ENCODE measurements at regions not wholly inside any gene's neighbourhood (a gene's known extent, or its start where the extent isn't known, plus 50 kb on each side); places are given as distances from the start of the nearest gene placed in this dataset.
"Not testable (repeated sequence)": the region's sequence is repeated elsewhere in the genome, so short reads cannot be mapped to it uniquely, and the experiment has no call there.

DNA sequence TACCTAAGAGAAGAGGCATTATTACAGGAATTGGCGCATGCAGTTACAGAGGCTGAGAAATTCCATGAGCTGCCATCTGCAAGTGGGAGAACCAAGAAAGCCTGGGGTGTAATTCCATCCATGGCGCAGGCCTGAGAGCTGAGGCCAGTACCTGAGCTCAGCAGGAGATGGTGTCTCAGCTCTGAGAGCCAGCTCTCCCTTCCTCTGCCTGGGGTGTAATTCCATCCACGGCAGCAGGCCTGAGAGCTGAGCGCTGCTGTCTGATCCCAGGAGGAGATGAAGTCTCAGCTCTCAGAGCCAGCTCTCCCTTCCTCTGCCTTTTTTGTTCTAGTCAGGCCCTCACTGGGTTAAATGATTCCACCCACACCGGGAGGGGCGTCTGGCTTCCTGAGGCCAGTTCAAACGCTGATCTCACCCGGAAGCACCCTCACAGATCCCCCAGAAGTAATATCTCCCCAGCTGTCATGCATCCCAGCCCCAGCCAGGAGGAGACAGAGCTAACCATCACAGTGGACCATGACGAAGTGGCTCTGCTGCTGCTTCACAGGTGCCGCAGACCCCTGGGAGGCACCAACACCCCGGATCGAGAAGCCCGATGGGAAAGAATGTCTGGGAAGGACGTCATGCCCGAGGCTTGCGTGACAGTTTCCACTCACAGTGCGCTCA, 4454.9 kb upstream of the TPTE start:
- DNase-seq: not testable (repeated sequence)

DNA sequence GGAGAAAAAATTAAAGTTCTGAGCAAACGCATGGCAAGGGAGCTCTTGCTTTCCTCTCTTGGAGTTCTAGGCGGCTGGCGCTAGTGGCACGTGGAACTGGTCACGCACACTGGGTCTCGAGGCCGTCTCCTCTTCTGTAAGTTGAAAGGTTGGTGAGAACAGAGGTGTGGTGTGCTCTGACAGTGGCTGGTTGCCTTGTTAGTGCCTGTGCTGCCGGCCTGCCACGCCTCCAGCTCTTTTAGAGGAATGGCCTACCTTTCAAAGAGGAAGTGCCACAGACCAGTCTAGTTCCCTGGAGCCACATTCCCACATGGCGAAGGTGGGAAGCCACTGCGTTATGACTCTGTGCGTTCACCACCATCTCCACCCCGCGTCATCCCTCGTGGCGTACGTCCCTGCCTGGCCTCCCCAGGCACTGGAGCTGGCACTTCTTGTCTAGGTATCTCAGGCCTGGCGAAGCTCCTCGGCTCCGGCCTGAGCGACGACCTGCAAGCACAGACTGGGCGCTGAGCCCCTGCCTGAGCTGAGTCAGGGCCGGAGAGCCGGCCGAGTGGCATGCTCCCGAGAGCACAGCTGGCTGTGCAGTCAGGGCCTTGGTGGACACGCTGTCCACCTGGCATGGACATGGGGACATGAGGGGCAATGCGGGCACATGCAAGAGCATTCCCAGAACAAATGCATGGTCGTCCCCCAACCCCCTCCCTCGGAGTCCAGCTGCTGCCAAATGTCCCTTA, 4453.1 kb upstream of the TPTE start:
- DNase-seq: not testable (repeated sequence)

DNA sequence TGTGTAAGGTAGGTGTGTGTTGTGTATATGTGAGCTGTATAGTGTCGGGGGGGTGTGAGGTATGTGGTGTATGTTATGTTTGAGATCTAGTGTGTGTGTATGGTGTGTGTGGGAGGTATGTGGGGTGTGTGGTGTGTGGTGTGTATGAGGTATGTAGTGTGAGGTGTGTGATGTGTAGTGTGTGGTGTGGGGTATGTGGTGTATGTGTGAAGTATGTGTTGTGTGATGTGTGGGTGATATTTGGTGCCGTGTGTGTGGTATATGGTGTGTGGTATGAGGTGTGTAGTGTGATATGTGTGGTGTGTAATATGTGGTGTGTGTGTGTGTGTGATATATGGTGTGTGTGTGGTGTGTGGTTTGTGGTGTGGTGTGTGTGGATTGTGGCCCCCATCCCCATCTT, 4451.2 kb upstream of the TPTE start:
- not testable (repeated sequence) for DNase-seq

DNA sequence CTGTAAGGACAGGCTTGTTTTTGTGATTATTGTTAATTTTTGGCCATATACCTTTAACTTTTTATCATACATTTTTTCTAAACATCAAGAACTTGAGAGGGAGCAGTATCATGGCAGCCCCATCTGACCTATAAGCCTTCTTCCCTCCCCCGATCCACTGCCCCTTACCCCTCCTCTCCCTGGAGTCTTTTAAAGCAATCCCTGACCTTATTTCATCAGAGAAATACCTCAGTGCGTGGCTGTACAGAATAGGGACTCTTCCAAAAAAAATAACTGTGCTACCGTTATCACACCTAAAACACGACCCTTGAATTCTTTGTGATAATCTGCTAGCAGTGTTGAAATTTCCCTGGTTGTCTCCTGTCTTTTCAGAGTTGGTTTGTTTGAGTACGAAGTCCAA, 4448.7 kb upstream of the TPTE start:
- DNase-seq: not testable (repeated sequence)

DNA sequence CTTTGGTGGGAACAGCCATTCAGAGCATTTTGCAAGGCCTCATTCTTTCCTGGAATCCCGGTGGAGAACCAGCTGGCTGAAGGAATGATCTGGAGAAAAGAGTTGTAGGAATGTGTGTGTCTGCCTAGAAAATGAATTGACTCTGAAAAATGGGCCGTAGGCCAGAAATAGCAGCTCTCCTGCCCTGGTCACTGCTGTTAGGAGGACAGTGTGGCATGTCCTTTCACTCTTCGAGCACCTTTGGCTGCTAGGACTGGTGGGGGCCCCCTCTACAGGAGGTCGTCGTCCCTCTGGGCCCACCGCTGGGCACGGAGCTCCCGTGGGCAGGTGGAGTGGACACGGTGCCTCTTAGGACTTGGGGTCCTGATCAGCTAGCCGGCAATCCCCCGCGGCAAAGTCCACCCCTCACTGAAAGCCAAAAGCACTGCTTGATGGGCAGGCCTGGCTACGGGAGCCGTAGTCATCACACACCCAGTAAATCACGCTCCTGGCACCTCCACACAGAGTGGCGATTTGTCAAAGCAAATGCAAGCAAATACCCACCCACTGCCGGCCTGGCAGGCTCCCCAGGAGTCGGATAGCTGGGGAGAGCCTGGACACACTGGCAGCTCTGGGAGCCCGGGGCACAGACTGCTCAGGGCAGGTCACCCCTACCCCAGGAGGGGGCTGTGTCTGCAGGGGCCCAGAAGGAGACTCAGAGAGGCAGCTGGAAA, 4447.2 kb upstream of the TPTE start:
- DNase-seq: not testable (repeated sequence)

DNA sequence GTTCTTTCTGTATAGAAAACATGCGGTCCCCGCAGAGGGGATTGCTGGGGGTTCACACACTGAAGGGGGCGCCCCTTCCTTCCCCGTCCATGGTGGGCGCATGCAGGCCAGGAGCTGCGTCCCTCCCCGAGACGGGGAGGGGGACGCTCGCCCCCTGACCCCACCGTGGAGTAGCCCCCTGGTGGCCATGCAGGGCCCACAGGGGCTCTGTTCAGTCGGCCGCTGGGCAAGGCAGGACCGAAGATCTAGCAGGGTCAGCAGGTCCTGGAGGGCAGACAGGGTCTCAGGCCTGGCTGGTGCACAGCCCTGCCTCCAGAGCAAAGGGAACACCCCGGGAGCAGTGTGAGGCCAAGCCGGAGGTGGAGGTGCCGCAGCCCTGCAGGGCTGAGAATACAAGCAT, 4446.4 kb upstream of the TPTE start:
- not testable (repeated sequence) for DNase-seq

DNA sequence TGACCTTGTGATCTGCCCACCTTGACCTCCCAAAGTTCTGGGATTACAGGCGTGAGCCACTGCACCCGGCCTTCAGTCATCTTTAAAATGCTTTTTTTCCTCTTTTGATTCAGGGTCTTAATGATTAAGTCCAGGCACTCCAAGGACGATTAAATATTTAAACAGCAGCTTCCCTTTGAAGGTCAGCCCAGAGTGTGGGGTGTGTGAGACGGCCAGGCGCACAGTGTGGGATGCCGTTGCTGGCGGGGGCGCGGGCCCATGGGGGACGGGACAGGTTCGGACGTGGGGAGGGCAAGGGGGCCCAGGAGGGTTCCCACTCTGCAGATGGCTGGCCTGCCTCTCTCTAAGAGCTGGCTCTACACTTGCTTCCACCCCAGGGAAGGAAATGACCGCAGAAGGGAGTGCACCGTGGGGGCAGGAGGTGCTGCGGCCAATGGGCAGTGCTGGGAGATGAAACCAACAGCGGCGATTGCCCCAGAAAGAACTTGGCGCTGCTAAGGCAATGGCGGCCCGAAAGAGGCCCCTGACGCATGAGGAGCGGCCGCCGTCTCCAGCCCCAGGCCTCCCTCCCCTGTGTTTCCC, 4445.7 kb upstream of the TPTE start:
- DNase-seq: not testable (repeated sequence)

DNA sequence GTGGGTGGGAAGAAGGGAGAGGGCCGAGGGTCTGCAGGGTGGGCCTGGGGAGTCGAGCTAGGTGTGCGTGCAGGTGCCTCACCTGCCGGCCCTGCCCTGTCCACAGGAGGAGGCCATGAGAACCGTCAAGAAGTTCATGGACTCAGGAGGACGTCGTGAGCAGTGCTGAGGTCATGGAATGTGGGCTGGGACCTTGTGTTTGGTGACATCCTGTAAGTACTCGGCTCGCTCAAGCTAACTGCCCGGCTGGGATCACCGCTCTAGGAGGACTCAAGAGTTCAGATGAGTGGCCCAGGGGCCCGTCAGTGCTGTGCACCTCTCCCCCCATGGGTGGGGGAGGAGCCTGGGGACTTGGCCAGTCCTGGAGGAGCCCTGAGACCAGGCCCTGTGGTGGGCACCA, 4444.0 kb upstream of the TPTE start:
- not testable (repeated sequence) for DNase-seq

DNA sequence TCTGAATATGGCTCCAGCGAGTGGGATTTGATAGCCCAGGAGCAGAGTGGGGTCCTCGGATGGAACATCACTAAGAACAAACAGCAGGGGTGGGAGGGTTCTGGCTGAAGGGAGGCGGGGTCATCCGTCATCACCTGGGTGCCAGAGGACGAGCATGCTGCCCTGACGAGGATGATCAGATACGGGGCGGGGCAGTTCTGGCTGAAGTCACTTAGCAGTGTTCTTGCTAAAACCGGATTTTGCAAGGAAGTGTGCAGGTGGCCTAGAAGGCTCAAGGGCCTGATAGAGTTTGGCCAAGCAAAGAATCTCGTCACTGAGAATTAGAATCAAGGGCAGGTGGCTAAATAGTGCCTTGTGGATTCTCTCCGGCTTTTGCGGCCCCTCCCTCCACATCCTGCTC, 4442.5 kb upstream of the TPTE start:
- not testable (repeated sequence) for DNase-seq

DNA sequence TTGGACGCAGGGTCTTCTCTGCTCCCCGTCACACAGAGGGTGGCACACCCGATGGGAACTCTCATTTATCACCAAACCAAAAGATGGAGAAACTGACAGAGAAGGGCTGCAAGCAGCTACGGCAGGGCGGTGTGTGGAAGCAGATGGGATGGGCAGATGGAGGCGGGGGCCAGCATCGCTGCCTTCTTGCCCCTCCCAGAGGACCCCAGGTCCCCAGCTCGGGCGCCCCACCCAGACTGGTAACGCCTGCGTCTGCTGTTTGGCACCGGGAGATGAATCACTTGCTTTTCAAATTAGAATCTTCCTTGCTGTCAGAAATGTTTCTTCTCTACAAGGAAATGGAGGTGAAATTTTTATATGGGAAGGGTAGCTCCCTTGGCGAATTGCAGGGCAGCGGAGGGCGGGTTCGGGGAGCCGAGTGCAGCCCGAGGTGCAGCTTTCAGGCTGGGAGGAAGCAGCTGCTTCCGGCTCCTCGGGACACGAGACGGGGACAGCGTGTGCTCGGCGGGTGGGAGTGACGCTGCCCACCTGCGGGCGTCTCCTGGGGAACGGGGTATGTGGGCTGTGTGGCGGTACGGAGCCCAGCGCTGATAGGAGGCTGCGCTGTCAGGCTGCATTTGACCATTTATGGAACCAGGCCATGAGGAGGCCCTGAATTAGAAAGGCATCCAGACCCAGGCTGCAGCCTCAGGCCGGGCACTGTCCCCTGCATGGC, 4440.3 kb upstream of the TPTE start:
- not testable (repeated sequence) for DNase-seq

DNA sequence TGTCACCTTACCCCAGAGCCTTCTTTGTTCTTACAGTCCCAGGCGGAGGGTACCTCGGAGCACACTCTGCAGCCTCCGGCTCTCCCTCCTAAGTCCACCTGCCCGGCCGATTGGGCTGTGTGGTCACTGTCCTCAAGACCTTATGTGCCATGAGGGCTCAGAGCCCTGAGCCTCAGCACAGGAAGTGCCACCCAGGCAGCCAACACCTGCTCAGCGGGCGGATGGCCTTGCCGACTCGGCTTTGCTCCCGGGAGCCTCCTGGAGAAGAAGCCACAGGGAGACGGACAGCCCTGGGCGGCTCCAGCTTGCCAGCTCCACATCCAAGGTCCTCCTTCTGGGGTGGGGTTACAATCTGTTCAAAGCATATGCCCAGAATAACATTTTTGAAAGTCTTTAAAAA, 4439.2 kb upstream of the TPTE start:
- DNase-seq: not testable (repeated sequence)

DNA sequence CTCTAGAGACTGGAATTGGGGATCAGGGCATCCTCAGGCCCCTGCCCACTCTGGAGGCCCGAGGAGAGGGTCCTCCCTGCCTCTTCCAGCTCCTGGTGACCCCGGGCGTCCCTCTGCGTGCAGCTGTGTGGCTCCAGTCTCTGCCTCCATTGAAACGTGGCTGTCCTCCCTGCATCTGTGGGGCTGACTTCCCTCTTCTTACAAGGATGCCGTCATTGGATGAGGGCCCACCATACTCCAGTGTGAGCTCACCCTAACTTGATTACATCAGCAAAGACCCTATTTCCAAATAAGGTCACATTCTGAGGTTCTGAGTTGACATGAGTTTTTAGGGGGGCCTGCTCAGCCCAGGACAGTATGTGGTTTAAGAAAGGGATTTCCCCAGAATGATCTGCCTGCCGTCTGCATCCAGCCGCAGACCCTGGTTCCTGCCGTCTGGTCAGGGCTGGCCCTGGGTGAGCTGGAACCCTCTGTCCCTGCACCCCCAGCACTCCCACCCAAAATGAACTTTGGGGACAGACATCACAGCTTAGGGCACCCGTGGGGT, 4437.7 kb upstream of the TPTE start:
- DNase-seq: not testable (repeated sequence)

DNA sequence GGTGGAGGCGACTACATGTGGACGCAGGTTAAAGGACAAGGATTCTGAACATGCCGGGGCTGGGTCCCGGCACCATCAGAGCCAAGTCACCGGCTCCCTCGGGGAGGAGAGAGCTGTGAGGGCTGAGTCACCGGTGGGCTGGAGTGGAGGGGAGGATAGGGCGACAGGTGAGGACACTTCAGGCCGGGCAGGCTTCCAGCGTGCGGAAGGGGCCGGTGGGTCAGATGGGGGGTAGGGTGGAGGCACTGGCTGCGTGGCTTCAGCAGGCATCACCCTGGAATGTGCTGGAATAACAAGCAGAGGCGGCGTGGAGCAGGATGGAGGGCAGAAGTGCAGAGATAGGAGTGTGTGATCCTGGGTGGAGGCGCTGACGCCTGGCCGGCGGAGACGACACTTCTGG, 4435.3 kb upstream of the TPTE start:
- not testable (repeated sequence) for DNase-seq

DNA sequence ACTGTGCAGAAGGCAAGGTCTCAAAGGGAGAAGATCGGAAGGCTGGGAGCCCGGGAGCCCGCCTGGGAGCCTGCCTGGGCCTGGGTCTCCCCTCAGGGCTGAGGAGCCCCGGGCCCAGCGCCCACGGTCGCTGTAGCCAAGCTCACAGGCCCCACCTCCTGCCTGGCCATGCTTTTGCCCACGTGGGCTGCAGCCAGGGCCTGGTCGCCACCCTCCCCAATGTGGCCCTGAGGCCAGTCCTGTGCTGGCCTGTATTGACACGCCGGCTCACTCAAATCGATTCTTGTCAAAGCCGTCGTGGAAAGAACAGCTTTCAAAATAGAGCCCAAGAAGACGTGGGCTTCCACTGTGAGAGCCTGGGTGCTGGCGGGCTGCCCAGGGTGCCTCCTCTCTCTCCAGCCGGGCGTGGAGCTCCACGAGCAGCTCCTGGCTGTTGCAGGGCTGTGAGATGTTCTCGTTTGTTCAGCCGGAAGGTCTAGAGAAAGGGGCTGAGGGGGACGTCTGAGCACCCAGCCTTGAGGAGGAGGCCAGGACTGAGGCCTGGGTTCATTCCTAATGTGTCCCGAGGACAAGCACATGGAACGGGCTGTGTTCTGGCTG, 4433.7 kb upstream of the TPTE start:
- DNase-seq: not testable (repeated sequence)

DNA sequence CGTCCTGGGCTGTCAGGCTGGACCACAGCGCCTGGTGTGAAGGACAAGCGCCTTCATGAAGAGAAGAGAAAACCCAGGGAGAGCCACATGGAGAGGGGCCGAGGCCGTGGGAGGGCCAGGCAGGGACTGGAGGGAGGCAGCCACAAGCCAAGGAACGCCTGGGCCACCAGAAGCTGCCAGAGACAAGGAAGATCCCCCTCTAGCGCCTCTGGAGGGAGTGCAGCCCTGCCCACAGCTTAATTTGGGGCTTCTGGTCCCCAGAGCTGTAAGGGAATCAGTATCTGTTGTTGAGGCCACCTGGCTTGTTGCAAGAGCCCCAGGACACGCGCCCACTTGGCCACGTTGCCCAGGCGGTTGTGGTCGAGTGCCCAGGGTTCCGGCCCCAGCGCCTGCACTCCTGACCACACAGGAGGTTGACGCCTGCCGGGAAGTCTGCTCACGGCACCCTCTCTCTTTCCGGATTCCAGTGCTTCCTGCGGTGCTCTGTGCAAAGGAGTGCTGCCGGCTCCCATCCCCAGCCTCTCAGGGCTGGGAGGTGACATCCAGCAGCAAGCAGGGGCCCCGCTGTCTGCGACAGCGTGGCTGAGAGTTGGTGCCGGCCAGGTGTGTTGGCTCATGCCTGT, 4431.0 kb upstream of the TPTE start:
- not testable (repeated sequence) for DNase-seq

DNA sequence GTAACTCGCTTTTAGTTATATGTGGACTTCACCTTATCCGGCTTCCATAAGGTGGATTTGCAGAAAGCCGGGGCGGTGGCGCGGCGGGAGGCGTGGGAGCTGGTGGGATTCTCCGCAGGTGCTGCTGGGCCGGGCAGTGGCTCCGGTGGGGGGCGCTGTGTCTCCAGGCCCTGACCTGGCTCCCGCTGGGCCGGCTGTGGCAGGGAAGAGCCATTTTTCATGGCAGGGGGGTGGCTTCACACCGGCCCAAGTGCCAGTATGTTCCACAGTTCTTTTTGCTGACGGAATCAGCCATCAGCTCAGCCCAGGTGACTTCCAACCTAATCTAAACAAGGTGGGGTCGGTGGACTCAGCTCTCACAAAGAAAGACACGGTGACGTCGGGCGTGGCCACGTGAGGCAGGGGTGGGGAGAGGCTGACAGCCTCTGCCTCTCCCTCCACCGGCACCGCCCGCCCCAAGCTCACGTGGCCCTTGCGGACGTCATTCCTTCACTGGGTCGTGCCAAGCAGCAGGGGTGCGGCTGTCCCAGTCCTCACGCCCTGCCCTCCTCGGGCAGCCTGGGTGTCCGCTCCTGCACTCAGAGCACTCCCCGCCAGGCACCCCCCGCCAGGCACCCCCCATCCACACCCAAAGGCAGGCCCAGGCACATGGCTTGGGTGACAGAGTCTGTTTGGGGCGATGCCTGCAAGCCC, 4429.9 kb upstream of the TPTE start:
- not testable (repeated sequence) for DNase-seq

DNA sequence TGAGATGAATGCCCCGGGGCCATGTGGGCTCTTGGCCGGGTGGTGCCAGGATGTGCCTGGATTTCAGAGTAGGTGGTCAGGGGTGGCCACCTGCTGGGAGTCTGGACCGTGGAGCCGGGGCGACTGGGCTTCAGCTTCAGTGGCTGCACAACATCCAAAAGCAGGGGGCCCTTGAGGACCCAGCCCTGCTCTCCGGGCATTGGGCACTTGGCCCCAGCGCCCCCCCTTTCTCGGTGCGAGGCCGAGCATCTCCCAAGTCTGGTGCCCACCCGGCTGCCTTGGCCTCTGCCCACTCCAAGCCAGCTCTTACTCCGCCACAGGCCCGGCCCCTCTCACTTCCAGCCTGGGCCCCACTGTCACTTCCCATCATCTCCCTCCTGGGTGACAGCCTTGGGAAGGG, 4429.0 kb upstream of the TPTE start:
- DNase-seq: not testable (repeated sequence)

DNA sequence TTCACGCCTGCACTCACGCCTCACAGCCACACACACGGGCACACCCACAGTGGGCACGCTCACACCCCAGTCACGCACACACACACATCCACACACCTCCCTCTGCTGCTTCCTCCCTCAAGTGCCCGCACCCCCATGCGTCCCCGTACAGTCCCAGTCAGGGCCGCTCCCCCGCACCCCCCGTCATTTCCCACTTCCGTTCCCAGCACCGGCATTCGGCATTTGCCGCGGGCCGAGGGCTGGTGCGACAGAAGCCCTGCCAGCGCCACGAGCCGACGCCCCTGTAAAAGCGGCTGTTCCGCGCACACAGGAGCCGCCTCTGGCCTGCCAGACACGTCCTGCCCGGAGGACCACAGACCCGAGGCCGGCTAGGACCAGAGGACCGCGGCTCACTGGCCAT, 4428.0 kb upstream of the TPTE start:
- DNase-seq: not testable (repeated sequence)

DNA sequence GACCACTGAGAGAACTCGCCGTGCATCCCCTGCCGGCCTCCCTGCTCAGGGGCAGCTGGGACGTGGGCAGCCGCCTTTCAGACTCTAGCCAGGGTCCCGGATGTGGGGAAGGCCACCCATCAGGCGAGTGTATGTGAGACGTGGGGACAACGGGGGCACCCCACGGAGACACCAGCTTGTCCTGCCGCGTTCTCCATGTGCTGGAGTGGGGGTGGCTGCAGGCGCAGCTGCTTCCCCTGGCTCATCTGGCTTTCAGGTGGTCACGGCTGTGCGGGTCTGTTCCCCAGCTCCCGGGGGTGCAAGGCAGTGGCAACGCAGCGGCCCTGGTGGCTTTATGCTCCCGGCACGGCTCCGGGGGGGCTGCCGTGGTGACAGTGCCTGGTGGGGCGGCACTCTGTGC, 4427.5 kb upstream of the TPTE start:
- DNase-seq: not testable (repeated sequence)

DNA sequence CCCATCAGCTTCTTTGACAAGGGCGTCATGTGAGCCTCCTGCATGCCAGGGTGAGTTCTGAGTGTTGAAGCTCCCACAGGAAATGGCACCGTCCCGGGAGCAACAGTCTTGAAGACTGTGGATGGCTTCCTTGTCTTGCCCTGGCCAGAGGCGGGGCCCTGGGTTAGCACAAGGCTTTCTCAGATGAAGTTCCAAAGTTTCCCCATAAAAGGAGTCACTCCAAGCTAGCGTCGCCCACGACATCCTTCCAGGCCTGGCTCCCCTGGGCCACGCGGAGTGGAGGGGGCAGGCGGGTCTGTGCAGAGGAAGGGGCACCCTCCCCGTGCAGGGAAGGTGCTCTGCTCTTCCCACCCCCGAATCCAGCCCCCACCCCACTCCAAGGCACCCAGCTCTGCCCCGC, 4426.1 kb upstream of the TPTE start:
- not testable (repeated sequence) for DNase-seq
